GM23338 (cell line): ENCODE measurements at regions not wholly inside any gene's neighbourhood (a gene's known extent, or its start where the extent isn't known, plus 50 kb on each side); places are given as distances from the start of the nearest gene placed in this dataset.
A peak's percentile ranks its signal among the peaks of the same experiment; 100 is the strongest.
"Not testable (repeated sequence)": the region's sequence is repeated elsewhere in the genome, so short reads cannot be mapped to it uniquely, and the experiment has no call there.

Experiments used
- ATAC-seq: fragments of 200-7000 bp; cut with Tn5 transposase; 3 replicates; pipeline ENCODE4 v1.9.1; 2020
- DNase-seq: peaks from one replicate; pipeline ENCODE4 v3.0.0-alpha.2; 2015; ENCODE audit warnings: low spot score
- H2AFZ ChIP-seq: fragments of 200-600 bp; sonication (generic); 2 replicates; pipeline ENCODE4 v1.8.0; 2016; ENCODE audit warnings: antibody characterized with exemption, mild to moderate bottlenecking, moderate library complexity
- H3F3A ChIP-seq: fragments of 200-600 bp; sonication (generic); replicated peaks from 2 replicates; pipeline ENCODE4 v1.8.0; 2017; ENCODE audit warnings: antibody characterized with exemption, mixed run types, low read depth
- H3K27ac ChIP-seq: fragments of 200-600 bp; sonication (generic); 2 replicates; pipeline ENCODE4 v1.6.1; 2016; ENCODE audit warnings: low read depth
- H3K27me3 ChIP-seq: fragments of 200-600 bp; sonication (generic); 2 replicates; pipeline ENCODE4 v1.8.0; 2016; ENCODE audit warnings: mild to moderate bottlenecking, mixed run types, moderate library complexity; ENCODE audit not compliant: insufficient read depth
- H3K36me3 ChIP-seq: fragments of 200-600 bp; sonication (generic); 2 replicates; pipeline ENCODE4 v1.8.0; 2016; ENCODE audit warnings: mild to moderate bottlenecking; ENCODE audit not compliant: insufficient read depth
- H3K4me1 ChIP-seq: fragments of 200-600 bp; sonication (generic); 2 replicates; pipeline ENCODE4 v1.8.0; 2016; ENCODE audit warnings: mild to moderate bottlenecking, moderate library complexity; ENCODE audit not compliant: insufficient read depth
- H3K4me2 ChIP-seq: fragments of 200-600 bp; sonication (generic); 2 replicates; pipeline ENCODE4 v1.7.1; 2017; ENCODE audit warnings: mixed run types
- H3K4me3 ChIP-seq: fragments of 200-600 bp; sonication (generic); 2 replicates; pipeline ENCODE4 v1.6.1; 2016; ENCODE audit warnings: mixed run types
- H3K79me2 ChIP-seq: fragments of 200-600 bp; sonication (generic); replicated peaks from 2 replicates; pipeline ENCODE4 v1.8.0; 2017; ENCODE audit warnings: mild to moderate bottlenecking; ENCODE audit not compliant: insufficient read depth
- H3K9me2 ChIP-seq: fragments of 200-600 bp; sonication (generic); 2 replicates; pipeline ENCODE4 v1.8.0; 2017; ENCODE audit not compliant: insufficient read depth
- H4K20me1 ChIP-seq: fragments of 200-600 bp; sonication (generic); replicated peaks from 2 replicates; pipeline ENCODE4 v1.8.0; 2017; ENCODE audit warnings: mild to moderate bottlenecking; ENCODE audit not compliant: insufficient read depth
- H3K27ac Mint-ChIP-seq: 2 replicates; pipeline ENCODE4 v1.8.0; 2020; ENCODE audit warnings: inconsistent platforms, mild to moderate bottlenecking, moderate library complexity, mixed read lengths
- H3K27me3 Mint-ChIP-seq: 3 replicates; pipeline ENCODE4 v1.8.0; 2022; ENCODE audit warnings: low read depth, mild to moderate bottlenecking, moderate library complexity, mixed read lengths, inconsistent platforms; ENCODE audit not compliant: insufficient read depth, poor library complexity
- H3K36me3 Mint-ChIP-seq: 3 replicates; pipeline ENCODE4 v1.8.0; 2021; ENCODE audit warnings: low read depth, mild to moderate bottlenecking, inconsistent platforms, moderate library complexity, mixed read lengths
- H3K4me1 Mint-ChIP-seq: 3 replicates; pipeline ENCODE4 v1.8.0; 2020; ENCODE audit warnings: mild to moderate bottlenecking, inconsistent platforms, mixed read lengths
- H3K4me3 Mint-ChIP-seq: 3 replicates; pipeline ENCODE4 v1.8.0; 2021; ENCODE audit warnings: moderate library complexity, mild to moderate bottlenecking, inconsistent platforms, mixed read lengths
- H3K9me3 Mint-ChIP-seq: 3 replicates; pipeline ENCODE4 v1.8.0; 2020; ENCODE audit warnings: moderate library complexity, mild to moderate bottlenecking, inconsistent platforms, mixed read lengths
- CREB1 ChIP-seq: fragments of 250-450 bp; sonication (Bioruptor Pico); IDR thresholded peaks from 2 replicates; pipeline ENCODE4 v1.5.0; 2020; ENCODE audit warnings: low read depth, mild to moderate bottlenecking, moderate library complexity
- ETS1 ChIP-seq: IDR thresholded peaks from 2 replicates; pipeline ENCODE4 v1.6.1; 2016; ENCODE audit warnings: antibody characterized with exemption
- EZH2phosphoT487 ChIP-seq: fragments of 200-600 bp; sonication (generic); IDR thresholded peaks from one replicate; pipeline ENCODE4 v1.8.1; 2018; ENCODE audit warnings: antibody characterized with exemption; ENCODE audit not compliant: unreplicated experiment
- JUNB ChIP-seq: IDR thresholded peaks from one replicate; pipeline ENCODE4 v1.6.1; 2016; ENCODE audit warnings: antibody characterized with exemption; ENCODE audit not compliant: unreplicated experiment
- NANOG ChIP-seq: IDR thresholded peaks from 2 replicates; pipeline ENCODE4 v1.6.1; 2016; ENCODE audit warnings: antibody characterized with exemption, borderline replicate concordance
- POLR2AphosphoS5 ChIP-seq: IDR thresholded peaks from 2 replicates; pipeline ENCODE4 v1.6.1; 2016; ENCODE audit warnings: antibody characterized with exemption, low read depth
- ZNF114 ChIP-seq: fragments of 250-450 bp; sonication (Bioruptor Pico); IDR thresholded peaks from 2 replicates; pipeline ENCODE4 v1.5.0; 2020; ENCODE audit warnings: mild to moderate bottlenecking, moderate library complexity
- ZNF331 ChIP-seq: fragments of 250-450 bp; sonication (Bioruptor Pico); IDR thresholded peaks from 2 replicates; pipeline ENCODE4 v1.5.0; 2020; ENCODE audit warnings: low read depth, mild to moderate bottlenecking, moderate library complexity
- ZNF462 ChIP-seq: fragments of 250-450 bp; sonication (Bioruptor Pico); IDR thresholded peaks from 2 replicates; pipeline ENCODE4 v1.5.0; 2020; ENCODE audit warnings: mild to moderate bottlenecking, moderate library complexity

- DNase-seq: peak; percentile 45
- Histone ChIP-seq H3K36me3 (peaks cover 16% of the 10 kb centered on the region), H3F3A (no peaks in the 10 kb centered on the region), H3K4me1 (peaks cover 20% of the 10 kb centered on the region), H4K20me1 (no peaks in the 10 kb centered on the region), H3K4me3 (no peak overlapping the region; the same call in 1 of the 2 replicates), H3K4me2 (peak overlapping the region; percentile 42; the same call in 1 of the 2 replicates), H3K27ac (no peak overlapping the region), H3K27me3 (no peaks in the 10 kb centered on the region), H2AFZ (no peak overlapping the region), H3K79me2 (no peaks in the 10 kb centered on the region), H3K9me2 (no peaks in the 10 kb centered on the region)
- peak; percentile 56; the same call in 2 of the 3 replicates for ATAC-seq
- H3K36me3 Mint-ChIP-seq: peaks cover 41% of the 10 kb centered on the region
- TF ChIP-seq JUNB: no peak
- TF ChIP-seq NANOG: 0 out of 2 replicates have a peak, but pooled peaks have one; percentile 51
- H3K4me3 Mint-ChIP-seq: no peak overlapping the region
- peaks cover 15% of the 10 kb centered on the region for H3K4me1 Mint-ChIP-seq
- H3K27me3 Mint-ChIP-seq: no peaks in the 10 kb centered on the region
- no peak overlapping the region for H3K27ac Mint-ChIP-seq
- H3K9me3 Mint-ChIP-seq: peaks cover 45% of the 10 kb centered on the region
Measured at GRCh38 chr18:30775629-30776028, 266.9 kb downstream of the DSC3 start.

GRCh38 chr18:30772170-30772569 lies 270.4 kb downstream of the DSC3 start:
- H3K36me3 Mint-ChIP-seq: peaks cover 56% of the 10 kb centered on the region
- DNase-seq, H3K4me2 ChIP-seq, H3F3A ChIP-seq, H3K27me3 ChIP-seq, H4K20me1 ChIP-seq, H3K27me3 Mint-ChIP-seq, H3K27ac Mint-ChIP-seq, H3K79me2 ChIP-seq, H3K27ac ChIP-seq, H2AFZ ChIP-seq, ATAC-seq, H3K4me3 ChIP-seq, H3K9me2 ChIP-seq, H3K4me3 Mint-ChIP-seq: not testable (repeated sequence)
- peaks cover 53% of the 10 kb centered on the region for H3K9me3 Mint-ChIP-seq
- H3K4me1 Mint-ChIP-seq: peaks cover 18% of the 10 kb centered on the region
- Histone ChIP-seq H3K4me1 (peaks cover 20% of the 10 kb centered on the region), H3K36me3 (peaks cover 13% of the 10 kb centered on the region)

GRCh38 chr18:30766053-30766452 lies 276.5 kb downstream of the DSC3 start:
- H3K4me1 Mint-ChIP-seq: peaks cover 36% of the 10 kb centered on the region
- H3K4me3 Mint-ChIP-seq: no peak overlapping the region
- Histone ChIP-seq H3K27me3 (peaks cover 12% of the 10 kb centered on the region; the same call in 1 of the 2 replicates), H3K27ac (no peak overlapping the region), H3K36me3 (peaks cover 3% of the 10 kb centered on the region; the same call in 1 of the 2 replicates), H3K9me2 (peaks cover 5% of the 10 kb centered on the region; the same call in 1 of the 2 replicates), H3K4me2 (no peak overlapping the region), H3K79me2 (no peaks in the 10 kb centered on the region), H4K20me1 (no peaks in the 10 kb centered on the region), H3K4me1 (peaks cover 26% of the 10 kb centered on the region), H3K4me3 (no peak overlapping the region), H3F3A (no peaks in the 10 kb centered on the region), H2AFZ (no peak overlapping the region)
- DNase-seq (no peak), ATAC-seq (no peak)
- peaks cover 5% of the 10 kb centered on the region for H3K27me3 Mint-ChIP-seq
- H3K36me3 Mint-ChIP-seq: peaks cover 48% of the 10 kb centered on the region
- H3K27ac Mint-ChIP-seq: no peak overlapping the region
- H3K9me3 Mint-ChIP-seq: peaks cover 31% of the 10 kb centered on the region
- TF ChIP-seq EZH2phosphoT487: no peak
- TF ChIP-seq POLR2AphosphoS5: no peak
- TF ChIP-seq ZNF114 (CRISPR knock-in tag): no peak
- no peak for TF ChIP-seq ETS1
- no peak for TF ChIP-seq ZNF331 (CRISPR knock-in tag)
- no peak for TF ChIP-seq CREB1 (CRISPR knock-in tag)
- TF ChIP-seq ZNF462: no peak
- TF ChIP-seq JUNB: no peak
